Myocyte (in vitro differentiated cells): ENCODE measurements at regions not wholly inside any gene's neighbourhood (a gene's known extent, or its start where the extent isn't known, plus 50 kb on each side); places are given as distances from the start of the nearest gene placed in this dataset.
"Not testable (repeated sequence)": the region's sequence is repeated elsewhere in the genome, so short reads cannot be mapped to it uniquely, and the experiment has no call there.

Experiments
- DNase-seq: peaks from one replicate; pipeline ENCODE4 v3.0.0-alpha.2; 2012; ENCODE audit warnings: low read depth

DNA sequence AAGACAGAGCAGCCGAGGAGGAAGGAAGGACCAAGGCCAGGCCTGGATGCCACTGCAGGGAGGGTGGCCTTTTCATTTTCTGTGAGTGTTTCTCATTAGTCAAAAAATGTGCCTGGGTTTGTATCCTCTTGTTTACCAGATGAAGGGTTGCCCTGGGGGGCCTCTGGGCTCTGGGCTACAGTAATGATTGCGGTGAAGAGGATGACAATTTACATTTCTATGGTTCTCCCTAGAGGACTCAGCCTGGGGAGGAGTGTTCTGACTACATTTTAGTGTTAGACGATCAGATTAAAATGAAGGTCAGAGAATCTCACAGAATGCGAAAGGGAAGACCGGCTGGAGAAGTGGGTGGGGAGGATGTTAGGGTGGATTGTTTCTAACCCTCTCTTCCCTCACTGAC, 108.0 kb upstream of the KMT2C start:
- DNase-seq = no peak

DNA sequence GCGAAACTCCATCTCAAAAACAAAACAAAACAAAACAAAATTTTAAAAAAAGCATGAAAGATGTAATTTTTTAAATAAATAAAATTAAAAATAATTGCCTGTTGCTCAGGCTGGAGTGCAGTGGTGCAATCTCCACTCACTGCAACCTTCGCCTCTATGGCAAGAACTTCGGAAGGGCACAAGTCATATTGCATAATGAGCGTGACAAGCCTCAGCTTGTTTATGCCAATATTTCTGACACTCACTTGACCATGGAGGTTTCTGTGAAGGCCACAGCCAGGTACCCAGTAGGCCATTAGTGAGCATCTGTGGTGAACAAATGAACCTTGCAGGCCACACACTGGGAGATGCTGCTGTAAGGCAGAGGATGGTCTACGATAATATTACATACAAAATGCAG, 106.1 kb upstream of the KMT2C start:
- DNase-seq = no peak

DNA sequence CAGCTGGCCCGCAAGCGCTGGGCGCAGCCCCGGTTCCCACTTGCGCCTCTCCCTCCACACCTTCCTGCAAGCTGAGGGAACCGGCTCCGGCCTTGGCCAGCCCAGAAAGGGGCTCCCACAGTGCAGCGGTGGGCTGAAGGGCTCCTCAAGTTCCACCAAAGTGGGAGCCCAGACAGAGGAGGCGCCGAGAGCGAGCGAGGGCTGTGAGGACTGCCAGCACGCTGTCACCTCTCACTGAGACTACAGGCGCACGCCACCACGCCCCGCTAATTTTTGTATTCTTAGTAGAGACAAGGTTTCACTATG, 103.3 kb upstream of the KMT2C start:
- not testable (repeated sequence) for DNase-seq

DNA sequence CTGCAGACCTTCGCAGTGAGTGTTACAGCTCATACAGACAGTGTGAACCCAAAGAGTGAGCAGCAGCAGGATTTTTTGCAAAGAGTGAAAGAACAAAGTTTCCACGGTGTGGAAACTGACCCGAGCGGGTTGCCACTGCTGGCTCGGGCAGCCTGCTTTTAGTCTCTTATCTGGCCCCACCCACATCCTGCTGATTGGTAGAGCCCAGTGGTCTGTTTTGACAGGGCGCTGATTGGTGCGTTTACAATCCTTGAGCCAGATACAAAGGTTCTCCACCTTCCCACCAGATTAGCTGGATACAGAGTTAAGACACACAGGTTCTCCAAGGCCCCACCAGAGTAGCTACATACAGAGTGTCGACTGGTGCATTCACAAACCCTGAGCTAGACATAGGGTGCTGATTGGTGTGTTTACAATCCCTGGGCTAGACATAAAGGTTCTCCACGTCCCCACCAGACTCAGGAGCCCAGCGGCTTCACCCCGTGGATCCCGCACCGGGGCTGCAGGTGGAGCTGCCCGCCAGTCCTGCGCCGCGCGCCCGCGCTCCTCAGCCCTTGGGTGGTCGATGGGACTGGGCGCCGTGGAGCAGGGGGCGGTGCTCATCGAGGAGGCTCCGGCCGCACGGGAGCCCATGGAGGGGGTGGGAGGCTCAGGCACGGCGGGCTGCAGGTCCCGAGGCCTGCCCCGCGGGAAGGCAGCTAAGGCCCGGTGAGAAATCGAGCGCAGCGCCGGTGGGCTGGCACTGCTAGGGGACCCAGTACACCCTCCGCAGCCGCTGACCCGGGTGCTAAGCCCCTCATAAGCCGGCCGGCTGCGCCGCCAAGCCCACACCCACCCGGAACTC, 102.8 kb upstream of the KMT2C start:
- not testable (repeated sequence) for DNase-seq

DNA sequence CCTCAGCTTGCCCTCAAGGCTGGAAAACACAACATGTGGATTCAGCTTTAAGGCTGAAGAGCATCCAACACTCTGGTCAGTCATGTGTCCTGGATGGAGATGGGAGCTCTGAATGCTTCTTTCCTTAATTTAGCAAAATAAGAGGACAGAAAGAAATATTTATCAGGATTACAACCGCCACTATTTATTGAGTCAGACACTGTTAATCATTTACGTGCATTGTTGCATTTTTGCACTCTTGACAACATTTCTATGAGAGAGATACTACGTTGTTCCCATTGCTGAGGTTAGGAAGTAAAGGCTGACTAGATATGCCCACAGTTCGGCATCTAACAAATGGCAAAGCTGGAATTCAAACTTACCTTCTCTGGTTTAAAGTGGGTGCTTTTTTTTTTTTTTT, 101.8 kb upstream of the KMT2C start:
- no peak for DNase-seq

- DNase-seq = no peak
These were observed 92.8 kb upstream of the KMT2C start for GRCh38 chr7:152528612-152529011.

GRCh38 chr7:152527610-152528032, 91.8 kb upstream of the KMT2C start:
- no peak for DNase-seq

- no peak for DNase-seq
These were observed 88.1 kb upstream of the KMT2C start for GRCh38 chr7:152523916-152524315.

GRCh38 chr7:152522571-152523067, 86.8 kb upstream of the KMT2C start:
- peak; percentile 98 for DNase-seq

DNA sequence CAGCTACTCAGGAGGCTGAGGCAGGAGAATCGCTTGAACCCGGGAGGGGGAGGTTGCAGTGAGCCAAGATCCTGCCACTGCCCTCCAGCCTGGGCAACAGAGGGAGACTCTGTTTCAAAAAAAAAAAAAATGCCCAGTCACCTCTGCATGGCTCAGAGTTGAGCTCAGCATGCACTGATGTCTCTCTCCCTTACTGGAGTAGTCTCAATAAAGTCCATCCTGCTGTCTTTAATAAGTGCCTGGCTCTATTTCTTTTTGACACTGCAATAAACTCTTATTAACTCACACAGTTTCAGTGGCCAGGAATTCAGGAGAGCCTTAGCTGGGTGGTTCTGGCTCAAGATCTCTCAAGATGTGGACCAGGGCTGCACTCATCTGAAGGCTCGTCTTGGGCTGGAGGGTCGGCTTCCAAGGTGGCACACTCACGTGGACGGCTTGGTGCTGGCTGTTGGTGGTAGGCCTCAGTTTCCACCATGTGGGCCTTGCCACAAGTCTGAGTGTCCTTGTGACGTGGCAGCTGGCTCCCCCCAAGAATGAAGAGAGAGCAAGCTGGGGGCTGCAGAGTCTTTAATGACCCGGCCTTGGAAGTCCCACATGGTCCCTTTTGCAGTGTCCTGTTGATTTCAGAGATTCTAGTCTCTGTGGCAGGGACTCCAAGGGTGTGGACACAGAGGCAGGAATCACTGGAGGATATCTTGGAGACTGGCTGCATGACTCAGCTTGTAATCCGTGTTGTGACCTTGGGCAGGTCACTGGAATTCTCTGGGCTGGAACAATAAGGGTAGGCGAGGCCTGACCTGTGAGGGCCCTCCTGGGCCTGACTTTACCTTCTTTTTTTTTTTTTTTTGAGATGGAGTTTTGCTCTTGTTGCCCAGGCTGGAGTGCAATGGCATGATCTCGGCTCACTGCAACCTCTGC, 85.9 kb upstream of the KMT2C start:
- peak; percentile 45 for DNase-seq

- peak; percentile 27 for DNase-seq
These were observed 85.1 kb upstream of the KMT2C start for GRCh38 chr7:152520861-152521302.

GRCh38 chr7:152519290-152519689, 83.5 kb upstream of the KMT2C start:
- no peak for DNase-seq

DNA sequence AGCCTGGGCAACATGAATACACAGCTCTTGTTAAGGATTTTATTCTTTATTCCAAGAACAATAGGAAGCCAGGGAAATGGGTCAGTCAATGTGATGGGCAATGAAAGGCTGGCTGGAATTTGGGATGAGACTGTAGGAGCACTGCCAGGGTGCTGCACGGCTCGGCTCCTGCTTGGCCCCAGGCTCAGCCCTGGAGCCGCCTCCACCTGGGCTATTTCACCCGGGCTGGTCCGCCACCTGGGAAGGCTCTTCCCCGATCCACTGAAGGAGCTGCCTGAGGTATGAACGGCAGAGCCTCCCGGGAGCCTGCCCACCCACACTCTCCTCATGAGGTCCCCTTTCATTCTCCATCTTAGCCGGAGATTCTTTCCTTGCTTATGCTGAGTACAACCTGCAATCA, 80.4 kb upstream of the KMT2C start:
- DNase-seq = no peak

DNA sequence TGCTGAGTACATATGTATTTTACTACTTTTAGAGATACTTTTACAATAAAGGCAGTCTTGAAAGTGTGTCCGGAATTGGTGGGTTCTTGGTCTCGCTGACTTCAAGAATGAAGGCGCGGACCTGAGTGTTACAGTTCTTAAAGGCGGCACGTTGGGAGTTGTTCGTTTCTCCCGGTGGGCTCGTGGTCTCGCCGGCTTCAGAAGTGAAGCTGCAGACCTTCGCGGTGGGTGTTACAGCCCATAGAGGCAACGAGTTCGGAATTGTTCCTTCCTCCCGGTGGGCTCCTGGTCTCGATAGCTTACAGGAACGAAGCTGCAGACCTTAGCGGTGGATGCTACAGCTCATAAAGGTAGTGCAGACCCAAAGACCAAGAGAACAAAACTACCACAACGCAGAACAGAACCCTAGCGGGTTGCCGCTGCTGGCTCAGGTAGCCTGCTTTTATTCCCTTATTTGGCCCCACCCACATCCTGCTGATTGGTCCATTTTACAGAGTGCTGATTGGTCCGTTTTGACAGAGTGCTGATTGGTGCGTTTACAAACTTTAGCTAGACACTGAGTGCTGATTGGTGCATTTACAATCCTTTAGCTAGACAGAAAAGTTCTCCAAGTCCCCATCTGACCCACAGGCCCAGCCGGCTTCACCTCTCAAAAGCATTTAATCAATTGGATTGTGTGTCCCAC, 79.6 kb upstream of the KMT2C start:
- not testable (repeated sequence) for DNase-seq

DNA sequence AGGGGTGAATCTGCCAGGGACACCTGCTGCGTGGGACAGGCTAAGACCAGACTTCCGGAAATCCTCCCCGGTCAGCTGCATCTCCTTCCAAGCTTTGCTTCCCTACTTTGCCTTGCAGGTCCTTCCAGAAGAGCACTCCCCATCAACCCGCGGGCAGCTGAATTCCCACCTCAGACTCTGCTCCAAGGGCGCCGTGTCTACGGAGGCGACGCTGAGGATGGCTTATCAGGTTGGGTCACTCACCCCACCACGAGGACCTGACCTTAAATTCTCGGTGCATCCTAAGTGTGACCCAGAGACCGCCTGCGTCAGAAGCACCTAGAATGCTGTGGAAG, 78.9 kb upstream of the KMT2C start:
- peak; percentile 25 for DNase-seq

DNA sequence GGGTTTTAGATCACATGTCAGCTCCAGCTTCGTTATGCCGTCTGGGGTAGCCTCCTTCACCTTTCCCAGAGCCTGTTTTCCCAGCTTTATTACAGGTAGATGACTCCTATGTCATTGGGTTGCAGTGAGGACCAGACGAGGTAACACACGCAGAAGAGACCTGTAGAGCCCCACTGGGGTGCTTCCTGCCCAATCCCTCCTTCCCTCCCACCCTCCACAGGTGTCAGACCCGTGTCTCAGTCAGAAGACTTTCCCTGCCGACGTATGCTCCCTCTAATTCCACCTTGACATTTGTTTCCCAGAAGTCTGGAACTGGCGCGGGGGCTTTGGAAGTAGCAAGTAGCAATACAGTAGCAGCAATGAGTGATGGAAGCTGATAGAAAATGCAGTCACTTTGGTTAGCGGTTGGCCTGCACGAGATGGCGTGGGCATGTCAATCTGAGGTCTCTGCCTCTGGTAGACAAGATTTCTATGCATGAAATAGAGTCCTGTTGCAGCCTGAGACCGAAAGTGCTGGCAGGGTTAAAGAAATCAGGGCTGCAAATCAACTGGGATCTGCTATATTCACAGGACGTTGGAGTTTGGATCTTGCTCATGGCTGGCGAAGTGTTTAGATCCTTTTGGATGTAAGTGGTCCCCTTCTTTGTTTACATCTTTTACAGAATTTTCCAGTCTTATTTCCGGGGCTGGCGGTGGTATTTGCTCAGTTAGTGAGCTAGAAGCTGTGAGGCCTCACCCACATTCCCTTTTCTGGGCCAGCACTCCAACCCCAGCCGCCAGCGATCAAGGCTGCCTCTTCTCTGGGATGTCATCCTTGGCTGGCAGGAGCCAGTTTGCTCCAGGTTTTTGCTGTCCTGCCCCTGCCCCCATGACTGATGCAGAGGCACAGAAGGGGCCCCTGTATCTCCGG, 78.3 kb upstream of the KMT2C start:
- DNase-seq = no peak

DNA sequence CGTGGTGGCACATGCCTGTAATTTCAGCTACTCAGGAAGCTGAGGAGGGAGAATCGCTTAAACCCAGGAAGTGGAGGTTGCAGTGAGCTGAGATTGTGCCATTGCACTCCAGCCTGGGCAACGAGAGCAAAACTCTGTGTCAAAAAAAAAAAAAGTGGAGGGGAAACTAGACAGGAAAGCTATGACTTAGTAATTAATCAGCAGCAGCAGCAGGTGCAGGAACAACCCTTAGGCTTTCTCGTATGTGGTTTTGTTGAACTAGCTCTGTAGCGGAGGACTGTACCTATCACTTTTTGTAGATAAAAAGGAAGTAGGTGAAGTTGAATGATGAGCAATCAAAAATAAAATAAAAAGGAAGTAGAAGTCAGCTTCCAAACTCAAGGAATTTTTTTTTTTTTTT, 76.9 kb upstream of the KMT2C start:
- peak; percentile 46 for DNase-seq

DNA sequence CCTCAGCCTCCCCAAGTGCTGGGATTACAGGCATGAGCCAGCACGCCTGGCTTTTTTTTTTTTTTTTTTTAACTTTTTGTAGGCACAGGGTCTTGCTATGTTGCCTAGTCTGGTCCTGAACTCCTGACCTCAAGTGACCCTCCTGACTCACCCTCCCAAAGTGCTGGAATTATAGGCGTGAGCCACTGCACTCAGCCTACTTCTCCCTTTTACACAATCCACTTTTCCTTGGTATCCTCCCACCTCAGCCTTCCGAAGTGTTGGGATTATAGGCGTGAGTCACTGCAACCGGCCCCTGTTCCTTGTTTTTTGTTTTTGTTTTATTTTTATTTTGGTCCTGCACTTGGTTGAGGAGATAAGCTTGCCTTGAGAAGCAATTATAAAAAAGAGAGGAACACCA, 75.9 kb upstream of the KMT2C start:
- DNase-seq = no peak

- DNase-seq = no peak
These were observed 72.9 kb upstream of the KMT2C start for GRCh38 chr7:152508701-152509100.

DNA sequence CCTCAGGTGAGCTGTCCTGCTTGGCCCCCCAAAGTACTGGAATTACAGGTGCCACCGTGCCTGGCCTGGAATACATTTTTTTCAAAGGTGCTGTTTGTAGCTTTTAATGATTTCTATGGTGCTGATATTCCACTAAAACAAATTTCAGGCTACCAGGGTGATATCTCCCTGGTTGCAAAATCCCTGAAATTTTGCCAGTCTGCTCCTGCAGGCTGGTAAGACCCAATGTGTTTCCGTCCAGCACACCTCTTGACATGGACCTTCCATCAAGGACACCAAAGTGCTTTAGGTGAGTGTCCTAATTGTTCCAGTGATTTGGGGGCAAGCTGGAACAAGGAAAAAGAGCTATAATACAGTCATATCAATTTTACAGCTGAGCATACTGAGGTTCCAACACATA, 69.8 kb upstream of the KMT2C start:
- no peak for DNase-seq

- DNase-seq = no peak
These were observed 69.0 kb upstream of the KMT2C start for GRCh38 chr7:152504816-152505215.
